Neural cell (in vitro differentiated cells): ENCODE measurements at regions not wholly inside any gene's neighbourhood (a gene's known extent, or its start where the extent isn't known, plus 50 kb on each side); places are given as distances from the start of the nearest gene placed in this dataset.

Experiments used
- H2AFZ ChIP-seq: fragments of 200-600, 300-800 bp; sonication (generic), shearing (Covaris generic); 2 replicates; pipeline ENCODE4 v1.6.0; 2014; ENCODE audit warnings: low read depth, mild to moderate bottlenecking, antibody characterized with exemption, low read length, moderate library complexity
- H3F3A ChIP-seq: fragments of 200-600 bp; shearing (Covaris generic); 2 replicates; pipeline ENCODE4 v1.6.1; 2016; ENCODE audit warnings: mild to moderate bottlenecking, moderate library complexity, mixed read lengths, antibody characterized with exemption, low read length; ENCODE audit not compliant: insufficient read depth, poor library complexity, severe bottlenecking
- H3K27ac ChIP-seq: fragments of 200-600, 300-800 bp; sonication (generic), shearing (Covaris generic); 2 replicates; pipeline ENCODE4 v1.5.1; 2014; ENCODE audit warnings: mild to moderate bottlenecking, low read length, moderate library complexity
- H3K27me3 ChIP-seq: fragments of 300-800, 200-600 bp; sonication (generic), shearing (Covaris generic); 2 replicates; pipeline ENCODE4 v1.6.0; 2014; ENCODE audit warnings: mild to moderate bottlenecking, low read depth, low read length, moderate library complexity; ENCODE audit not compliant: insufficient read depth
- H3K36me3 ChIP-seq: fragments of 300-800, 200-600 bp; sonication (generic), shearing (Covaris generic); 2 replicates; pipeline ENCODE4 v1.5.1; 2014; ENCODE audit warnings: mild to moderate bottlenecking, antibody characterized with exemption, low read length, moderate library complexity; ENCODE audit not compliant: insufficient read depth
- H3K4me2 ChIP-seq: fragments of 300-800, 200-600 bp; sonication (generic), shearing (Covaris generic); 2 replicates; pipeline ENCODE4 v1.6.0; 2014; ENCODE audit warnings: mild to moderate bottlenecking, low read length
- H3K4me3 ChIP-seq: fragments of 300-800, 200-600 bp; sonication (generic), shearing (Covaris generic); 2 replicates; pipeline ENCODE4 v1.5.1; 2014; ENCODE audit warnings: mild to moderate bottlenecking, low read length, moderate library complexity
- H3K79me2 ChIP-seq: fragments of 200-600 bp; shearing (Covaris generic); replicated peaks from 2 replicates; pipeline ENCODE4 v1.6.0; 2014; ENCODE audit warnings: mild to moderate bottlenecking, low read length, moderate library complexity; ENCODE audit not compliant: insufficient read depth
- H3K9ac ChIP-seq: fragments of 300-800, 200-600 bp; sonication (generic), shearing (Covaris generic); 2 replicates; pipeline ENCODE4 v1.6.1; 2016; ENCODE audit warnings: mild to moderate bottlenecking, low read length, mixed read lengths
- H3K9me2 ChIP-seq: fragments of 200-600 bp; shearing (Covaris generic); 2 replicates; pipeline ENCODE4 v1.6.1; 2016; ENCODE audit warnings: mild to moderate bottlenecking, low read length, mixed read lengths; ENCODE audit not compliant: insufficient read depth
- H3K9me3 ChIP-seq: fragments of 200-600, 300-800 bp; sonication (generic), shearing (Covaris generic); 2 replicates; pipeline ENCODE4 v1.6.1; 2016; ENCODE audit warnings: mild to moderate bottlenecking, mixed run types, low read length, moderate library complexity, mixed read lengths
- H4K20me1 ChIP-seq: fragments of 200-600 bp; shearing (Covaris generic); 2 replicates; pipeline ENCODE4 v1.6.1; 2016; ENCODE audit warnings: mild to moderate bottlenecking, mixed run types; ENCODE audit not compliant: insufficient read depth
- EP300 ChIP-seq: fragments of 450-650 bp; conservative IDR thresholded peaks from 2 replicates; pipeline ENCODE4 v1.6.1; 2014; ENCODE audit warnings: antibody characterized with exemption, mild to moderate bottlenecking, moderate library complexity; ENCODE audit not compliant: poor library complexity, severe bottlenecking
- EZH2 ChIP-seq: fragments of 200-600, 300-800 bp; shearing (Covaris generic), sonication (generic); IDR thresholded peaks from 2 replicates; pipeline ENCODE4 v1.6.1; 2014; ENCODE audit warnings: antibody characterized with exemption, low read length, borderline replicate concordance, mild to moderate bottlenecking; ENCODE audit not compliant: insufficient read depth, poor library complexity, severe bottlenecking
- MXI1 ChIP-seq: fragments of 450-650 bp; conservative IDR thresholded peaks from 2 replicates; pipeline ENCODE4 v1.6.1; 2014; ENCODE audit warnings: antibody characterized with exemption, mild to moderate bottlenecking; ENCODE audit not compliant: poor library complexity, severe bottlenecking
- POLR2AphosphoS5 ChIP-seq: IDR thresholded peaks from 2 replicates; pipeline ENCODE4 v1.6.1; 2012
- RAD21 ChIP-seq: fragments of 450-650 bp; conservative IDR thresholded peaks from 2 replicates; pipeline ENCODE4 v1.6.1; 2014; ENCODE audit warnings: antibody characterized with exemption, mild to moderate bottlenecking, moderate library complexity
- SMC3 ChIP-seq: fragments of 450-650 bp; conservative IDR thresholded peaks from 2 replicates; pipeline ENCODE4 v1.6.1; 2014; ENCODE audit warnings: antibody characterized with exemption, mild to moderate bottlenecking, moderate library complexity; ENCODE audit not compliant: poor library complexity
- TAF1 ChIP-seq: IDR thresholded peaks from 2 replicates; pipeline ENCODE4 v1.6.1; 2012; ENCODE audit warnings: low read depth
- TF ChIP-seq, protein P1 (sequence below): IDR thresholded peaks from 2 replicates; pipeline ENCODE4 v1.6.1; 2012; ENCODE audit warnings: borderline replicate concordance

DNA sequence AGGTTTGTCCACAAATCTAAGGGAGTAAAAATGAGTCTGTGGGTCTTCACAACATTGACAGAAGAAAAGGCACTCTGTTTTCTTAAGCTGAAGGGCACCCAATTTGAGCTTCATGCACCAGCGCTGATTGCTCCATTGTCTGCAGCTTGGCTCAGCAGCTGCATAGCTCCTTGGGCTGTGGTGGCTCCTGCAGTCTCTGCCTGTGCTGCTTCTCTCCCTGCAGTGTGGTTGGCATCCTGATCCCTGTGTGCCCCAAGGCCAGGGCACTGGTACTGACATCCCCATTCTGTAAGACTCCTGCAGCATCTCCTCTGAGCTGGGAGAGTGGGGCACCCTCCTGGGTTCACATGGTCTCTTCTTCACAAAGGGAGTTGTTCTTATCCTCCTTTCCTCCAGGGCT, 83.2 kb upstream of the B3GAT2 start:
- no peak overlapping the region for H3K4me2 ChIP-seq
- no peaks in the 10 kb centered on the region for H3K9me3 ChIP-seq
- no peak overlapping the region for H3K4me3 ChIP-seq
- H2AFZ ChIP-seq: no peak overlapping the region
- H3K9me2 ChIP-seq: no peaks in the 10 kb centered on the region
- no peak for TF ChIP-seq EP300
- TF ChIP-seq POLR2AphosphoS5: no peak
- TF ChIP-seq EZH2: no peak
- no peak for TF ChIP-seq SMC3
- H3K27me3 ChIP-seq: no peaks in the 10 kb centered on the region
- no peaks in the 10 kb centered on the region for H4K20me1 ChIP-seq
- no peak overlapping the region for H3K9ac ChIP-seq
- H3K36me3 ChIP-seq: no peaks in the 10 kb centered on the region
- no peaks in the 10 kb centered on the region for H3K79me2 ChIP-seq
- no peaks in the 10 kb centered on the region for H3F3A ChIP-seq
- no peak overlapping the region for H3K27ac ChIP-seq

DNA sequence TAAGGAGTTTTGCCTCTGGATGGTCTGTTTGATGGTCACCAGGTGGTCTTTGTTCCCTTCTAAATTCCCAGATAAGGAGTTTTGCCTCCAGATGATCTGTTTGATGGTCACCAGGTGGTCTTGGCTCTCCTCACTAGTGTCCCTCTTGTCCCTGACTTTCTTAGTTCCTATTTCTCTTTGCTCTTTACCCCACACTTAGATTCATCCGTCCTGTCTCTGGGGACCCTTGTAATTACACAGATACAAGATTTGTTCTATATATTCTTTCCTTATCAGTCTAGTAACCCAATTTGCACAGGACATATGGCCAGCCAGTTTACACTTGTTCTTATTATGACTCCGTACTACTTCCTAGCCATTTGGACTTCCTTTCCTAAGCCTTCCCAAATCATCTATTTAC, 84.0 kb upstream of the B3GAT2 start:
- no peaks in the 10 kb centered on the region for H3K27me3 ChIP-seq
- no peaks in the 10 kb centered on the region for H3K9me3 ChIP-seq
- no peak overlapping the region for H3K9ac ChIP-seq
- no peaks in the 10 kb centered on the region for H3K79me2 ChIP-seq
- H2AFZ ChIP-seq: no peak overlapping the region
- H3K27ac ChIP-seq: no peak overlapping the region
- H3K9me2 ChIP-seq: no peaks in the 10 kb centered on the region
- no peak overlapping the region for H3K4me2 ChIP-seq
- H3K4me3 ChIP-seq: no peak overlapping the region
- TF ChIP-seq RAD21 (no peak), MXI1 (no peak), EZH2 (no peak)
- TF ChIP-seq, protein P1, sequence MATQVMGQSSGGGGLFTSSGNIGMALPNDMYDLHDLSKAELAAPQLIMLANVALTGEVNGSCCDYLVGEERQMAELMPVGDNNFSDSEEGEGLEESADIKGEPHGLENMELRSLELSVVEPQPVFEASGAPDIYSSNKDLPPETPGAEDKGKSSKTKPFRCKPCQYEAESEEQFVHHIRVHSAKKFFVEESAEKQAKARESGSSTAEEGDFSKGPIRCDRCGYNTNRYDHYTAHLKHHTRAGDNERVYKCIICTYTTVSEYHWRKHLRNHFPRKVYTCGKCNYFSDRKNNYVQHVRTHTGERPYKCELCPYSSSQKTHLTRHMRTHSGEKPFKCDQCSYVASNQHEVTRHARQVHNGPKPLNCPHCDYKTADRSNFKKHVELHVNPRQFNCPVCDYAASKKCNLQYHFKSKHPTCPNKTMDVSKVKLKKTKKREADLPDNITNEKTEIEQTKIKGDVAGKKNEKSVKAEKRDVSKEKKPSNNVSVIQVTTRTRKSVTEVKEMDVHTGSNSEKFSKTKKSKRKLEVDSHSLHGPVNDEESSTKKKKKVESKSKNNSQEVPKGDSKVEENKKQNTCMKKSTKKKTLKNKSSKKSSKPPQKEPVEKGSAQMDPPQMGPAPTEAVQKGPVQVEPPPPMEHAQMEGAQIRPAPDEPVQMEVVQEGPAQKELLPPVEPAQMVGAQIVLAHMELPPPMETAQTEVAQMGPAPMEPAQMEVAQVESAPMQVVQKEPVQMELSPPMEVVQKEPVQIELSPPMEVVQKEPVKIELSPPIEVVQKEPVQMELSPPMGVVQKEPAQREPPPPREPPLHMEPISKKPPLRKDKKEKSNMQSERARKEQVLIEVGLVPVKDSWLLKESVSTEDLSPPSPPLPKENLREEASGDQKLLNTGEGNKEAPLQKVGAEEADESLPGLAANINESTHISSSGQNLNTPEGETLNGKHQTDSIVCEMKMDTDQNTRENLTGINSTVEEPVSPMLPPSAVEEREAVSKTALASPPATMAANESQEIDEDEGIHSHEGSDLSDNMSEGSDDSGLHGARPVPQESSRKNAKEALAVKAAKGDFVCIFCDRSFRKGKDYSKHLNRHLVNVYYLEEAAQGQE: no peak
- H3F3A ChIP-seq: no peaks in the 10 kb centered on the region
- H4K20me1 ChIP-seq: no peaks in the 10 kb centered on the region
- H3K36me3 ChIP-seq: no peaks in the 10 kb centered on the region

DNA sequence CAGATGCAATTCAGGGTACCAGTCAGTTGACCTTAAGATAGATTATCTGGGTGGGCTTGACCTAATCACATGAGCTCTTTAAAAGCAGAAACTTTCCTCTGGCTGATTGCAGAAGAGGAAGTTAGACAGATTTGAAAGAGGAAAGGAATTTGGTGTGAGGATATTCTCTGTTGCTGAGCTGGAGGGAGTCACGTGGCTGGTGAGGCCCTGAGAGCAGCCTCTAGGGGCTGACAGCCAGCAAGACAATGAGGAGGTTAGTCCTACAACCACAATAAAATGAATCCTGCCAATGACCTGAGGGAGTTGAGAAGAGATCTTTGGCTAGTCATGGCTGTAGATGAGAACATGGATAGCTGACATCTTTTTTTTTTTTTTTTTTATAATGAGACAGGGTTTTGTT, 87.0 kb upstream of the B3GAT2 start:
- Histone ChIP-seq H3K79me2 (no peaks in the 10 kb centered on the region), H4K20me1 (no peaks in the 10 kb centered on the region), H3F3A (no peaks in the 10 kb centered on the region), H3K9me3 (no peaks in the 10 kb centered on the region), H3K4me3 (no peak overlapping the region), H3K9ac (no peak overlapping the region), H3K27ac (no peak overlapping the region), H3K27me3 (no peaks in the 10 kb centered on the region), H3K4me2 (no peak overlapping the region), H3K9me2 (no peaks in the 10 kb centered on the region), H3K36me3 (no peaks in the 10 kb centered on the region), H2AFZ (no peak overlapping the region)
- TF ChIP-seq MXI1 (no peak), SMC3 (no peak)

DNA sequence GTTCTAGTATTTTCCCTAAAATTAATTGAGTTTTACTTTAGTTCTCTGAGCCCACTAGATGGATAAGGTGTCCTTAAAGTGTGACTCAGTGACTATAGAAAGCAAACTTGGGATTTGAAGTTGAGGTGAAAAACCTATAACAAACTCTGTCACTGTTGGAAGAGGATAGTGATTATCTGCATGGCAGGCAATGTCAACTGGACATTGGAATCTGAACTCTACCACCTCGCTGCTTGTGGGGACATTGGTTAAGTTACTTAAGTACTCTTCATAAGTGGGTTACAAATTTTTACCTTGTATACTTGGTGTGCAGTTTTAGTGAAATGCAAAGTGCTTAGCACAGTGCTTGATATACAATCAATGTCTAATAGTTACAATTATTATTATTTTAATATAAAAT, 87.9 kb upstream of the B3GAT2 start:
- Histone ChIP-seq H3K79me2 (no peaks in the 10 kb centered on the region), H3K27ac (no peak overlapping the region), H4K20me1 (no peaks in the 10 kb centered on the region), H2AFZ (no peak overlapping the region), H3K27me3 (no peaks in the 10 kb centered on the region), H3K9me2 (no peaks in the 10 kb centered on the region), H3K36me3 (no peaks in the 10 kb centered on the region), H3K4me3 (no peak overlapping the region), H3F3A (no peaks in the 10 kb centered on the region), H3K4me2 (no peak overlapping the region), H3K9ac (no peak overlapping the region), H3K9me3 (no peaks in the 10 kb centered on the region)
- TF ChIP-seq SMC3 (no peak), TAF1 (no peak), POLR2AphosphoS5 (no peak), EZH2 (no peak), EP300 (no peak)
